ENCODE measurements at regions not wholly inside any gene's neighbourhood (a gene's known extent, or its start where the extent isn't known, plus 50 kb on each side); places are given as distances from the start of the nearest gene placed in this dataset.

GRCh38 chr12:127237151-127237550, 1029.8 kb upstream of the TMEM132C start:
- TF ChIP-seq CTCF (IDR thresholded peaks at IDR 0.05) = no peak
- H3K27me3 Mint-ChIP-seq (ENCODE audit: unreplicated experiment) = no peaks in the 10 kb centered on the region
- H3K36me3 Mint-ChIP-seq (ENCODE audit: unreplicated experiment) = no peaks in the 10 kb centered on the region
- no peak overlapping the region for H3K27ac Mint-ChIP-seq (ENCODE audit: unreplicated experiment)
- no peaks in the 10 kb centered on the region for H3K4me1 Mint-ChIP-seq (ENCODE audit: unreplicated experiment)
- no peak for DNase-seq (ENCODE audit: extremely low spot score, unreplicated experiment)
- peaks cover 4% of the 10 kb centered on the region for H3K9me3 Mint-ChIP-seq (ENCODE audit: unreplicated experiment)
- H3K4me3 Mint-ChIP-seq (ENCODE audit: unreplicated experiment) = no peak overlapping the region

- peaks cover 5% of the 10 kb centered on the region for H3K9me3 Mint-ChIP-seq (ENCODE audit: unreplicated experiment)
- no peak overlapping the region for H3K27ac Mint-ChIP-seq (ENCODE audit: unreplicated experiment)
- DNase-seq (ENCODE audit: extremely low spot score, unreplicated experiment) = no peak
- no peaks in the 10 kb centered on the region for H3K4me1 Mint-ChIP-seq (ENCODE audit: unreplicated experiment)
- no peaks in the 10 kb centered on the region for H3K27me3 Mint-ChIP-seq (ENCODE audit: unreplicated experiment)
- H3K36me3 Mint-ChIP-seq (ENCODE audit: unreplicated experiment) = no peaks in the 10 kb centered on the region
- H3K4me3 Mint-ChIP-seq (ENCODE audit: unreplicated experiment) = no peak overlapping the region
- TF ChIP-seq CTCF (IDR thresholded peaks at IDR 0.05) = no peak
Measured at GRCh38 chr12:127238107-127238506, 1028.9 kb upstream of the TMEM132C start.

GRCh38 chr12:127239781-127240180, 1027.2 kb upstream of the TMEM132C start:
- H3K9me3 Mint-ChIP-seq (ENCODE audit: unreplicated experiment) = peaks cover 5% of the 10 kb centered on the region
- no peaks in the 10 kb centered on the region for H3K4me1 Mint-ChIP-seq (ENCODE audit: unreplicated experiment)
- H3K27me3 Mint-ChIP-seq (ENCODE audit: unreplicated experiment) = no peaks in the 10 kb centered on the region
- DNase-seq (ENCODE audit: extremely low spot score, unreplicated experiment) = no peak
- no peak overlapping the region for H3K27ac Mint-ChIP-seq (ENCODE audit: unreplicated experiment)
- no peak overlapping the region for H3K4me3 Mint-ChIP-seq (ENCODE audit: unreplicated experiment)
- no peak for TF ChIP-seq CTCF (IDR thresholded peaks at IDR 0.05)
- no peaks in the 10 kb centered on the region for H3K36me3 Mint-ChIP-seq (ENCODE audit: unreplicated experiment)

GRCh38 chr12:127240249-127240929, 1026.6 kb upstream of the TMEM132C start:
- peaks cover 5% of the 10 kb centered on the region for H3K9me3 Mint-ChIP-seq (ENCODE audit: unreplicated experiment)
- H3K4me1 Mint-ChIP-seq (ENCODE audit: unreplicated experiment) = no peaks in the 10 kb centered on the region
- no peak for TF ChIP-seq CTCF (IDR thresholded peaks at IDR 0.05)
- no peak for DNase-seq (ENCODE audit: extremely low spot score, unreplicated experiment)
- no peaks in the 10 kb centered on the region for H3K36me3 Mint-ChIP-seq (ENCODE audit: unreplicated experiment)
- no peak overlapping the region for H3K4me3 Mint-ChIP-seq (ENCODE audit: unreplicated experiment)
- no peaks in the 10 kb centered on the region for H3K27me3 Mint-ChIP-seq (ENCODE audit: unreplicated experiment)
- no peak overlapping the region for H3K27ac Mint-ChIP-seq (ENCODE audit: unreplicated experiment)

- no peak for DNase-seq (ENCODE audit: extremely low spot score, unreplicated experiment)
- Mint-ChIP-seq H3K36me3 (ENCODE audit: unreplicated experiment) (no peaks in the 10 kb centered on the region), H3K27ac (ENCODE audit: unreplicated experiment) (no peak overlapping the region), H3K9me3 (ENCODE audit: unreplicated experiment) (peaks cover 5% of the 10 kb centered on the region), H3K4me1 (ENCODE audit: unreplicated experiment) (no peaks in the 10 kb centered on the region), H3K4me3 (ENCODE audit: unreplicated experiment) (no peak overlapping the region), H3K27me3 (ENCODE audit: unreplicated experiment) (no peaks in the 10 kb centered on the region)
- TF ChIP-seq CTCF (IDR thresholded peaks at IDR 0.05) = no peak
Measured at GRCh38 chr12:127241072-127241817, 1025.7 kb upstream of the TMEM132C start.

All from osteocyte (in vitro differentiated cells).